SK-N-MC (cell line): ENCODE measurements at regions not wholly inside any gene's neighbourhood (a gene's known extent, or its start where the extent isn't known, plus 50 kb on each side); places are given as distances from the start of the nearest gene placed in this dataset.

Experiments used
- EZH2 ChIP-seq: fragments of 200-600 bp; sonication (generic); IDR thresholded peaks from one replicate; pipeline ENCODE4 v1.6.1; 2017; ENCODE audit warnings: antibody characterized with exemption
- POLR2AphosphoS5 ChIP-seq: IDR thresholded peaks from 2 replicates; pipeline ENCODE4 v1.6.1; 2012; ENCODE audit warnings: mild to moderate bottlenecking, low read depth, low read length, borderline replicate concordance

- TF ChIP-seq EZH2 (no peak), POLR2AphosphoS5 (no peak)
Observed at GRCh38 chr2:15706986-15707632, 115.4 kb downstream of the DDX1 start.
